Spleen (tissue), 7 donors: ENCODE measurements at regions not wholly inside any gene's neighbourhood (a gene's known extent, or its start where the extent isn't known, plus 50 kb on each side); places are given as distances from the start of the nearest gene placed in this dataset.

ENCODE experiments used
- POLR2A ChIP-seq, 3 donors: fragments of 450-650 bp; IDR thresholded peaks; one replicate each; pipeline ENCODE4 v1.5.1; 2017; ENCODE audit warnings: antibody characterized with exemption in 3 of 3, mild to moderate bottlenecking in 1 of 3
- POLR2AphosphoS5 ChIP-seq, 3 donors: sonication (generic); formaldehyde crosslinking; IDR thresholded peaks; one replicate each; pipeline ENCODE4 v1.5.1; 2017; ENCODE audit warnings: antibody characterized with exemption in 3 of 3
- TF ChIP-seq, protein P1 (sequence below), 11 experiments: fragments of 200-600 bp in 7 of 11; fragments of 450-650 bp in 4 of 11; sonication (generic) in 4 of 11; IDR thresholded peaks in 8 of 11; conservative IDR thresholded peaks in 3 of 11; 1 replicate in 7 of 11; 2 replicates in 4 of 11; pipeline versions ENCODE4 v1.4.0 to v1.8.0; 2016 to 2021; ENCODE audit warnings: antibody characterized with exemption in 11 of 11, inconsistent platforms in 4 of 11, mild to moderate bottlenecking in 1 of 11
- donor health status: DM: no; HTN: no; CAD: no; lungs with moderate emphysema.
- donor health status: DM: no; HTN: no; CAD: no.
- donor health status: DM: no; HTN: no; CAD: no.

DNA sequence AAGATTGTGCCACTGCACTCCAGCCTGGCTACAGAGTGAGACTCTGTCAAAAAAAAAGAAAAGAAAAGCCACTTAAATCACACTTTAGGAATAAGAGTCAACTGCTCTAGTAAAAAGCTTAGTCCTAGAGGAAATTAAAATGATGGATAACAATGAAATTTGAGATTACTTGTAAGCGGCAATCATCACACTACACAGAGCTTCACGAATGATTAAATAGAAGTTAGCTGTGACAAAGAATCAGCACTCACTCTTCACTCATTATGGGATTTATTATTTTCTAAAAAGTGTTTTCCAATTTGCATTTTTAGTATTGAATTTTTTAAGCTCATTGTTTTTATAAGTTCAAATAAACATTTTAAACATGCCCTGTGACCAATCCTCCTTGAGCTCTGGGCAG is 718.0 kb downstream of the UTRN start:
- TF ChIP-seq, protein P1, sequence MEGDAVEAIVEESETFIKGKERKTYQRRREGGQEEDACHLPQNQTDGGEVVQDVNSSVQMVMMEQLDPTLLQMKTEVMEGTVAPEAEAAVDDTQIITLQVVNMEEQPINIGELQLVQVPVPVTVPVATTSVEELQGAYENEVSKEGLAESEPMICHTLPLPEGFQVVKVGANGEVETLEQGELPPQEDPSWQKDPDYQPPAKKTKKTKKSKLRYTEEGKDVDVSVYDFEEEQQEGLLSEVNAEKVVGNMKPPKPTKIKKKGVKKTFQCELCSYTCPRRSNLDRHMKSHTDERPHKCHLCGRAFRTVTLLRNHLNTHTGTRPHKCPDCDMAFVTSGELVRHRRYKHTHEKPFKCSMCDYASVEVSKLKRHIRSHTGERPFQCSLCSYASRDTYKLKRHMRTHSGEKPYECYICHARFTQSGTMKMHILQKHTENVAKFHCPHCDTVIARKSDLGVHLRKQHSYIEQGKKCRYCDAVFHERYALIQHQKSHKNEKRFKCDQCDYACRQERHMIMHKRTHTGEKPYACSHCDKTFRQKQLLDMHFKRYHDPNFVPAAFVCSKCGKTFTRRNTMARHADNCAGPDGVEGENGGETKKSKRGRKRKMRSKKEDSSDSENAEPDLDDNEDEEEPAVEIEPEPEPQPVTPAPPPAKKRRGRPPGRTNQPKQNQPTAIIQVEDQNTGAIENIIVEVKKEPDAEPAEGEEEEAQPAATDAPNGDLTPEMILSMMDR (IDR thresholded peaks at IDR 0.05 in 8 of 11, conservative IDR thresholded peaks at IDR 0.05 in 3 of 11) = no peak
- TF ChIP-seq POLR2A (IDR thresholded peaks at IDR 0.05) (no peak), POLR2AphosphoS5 (IDR thresholded peaks at IDR 0.05) (no peak)
